HepG2 (cell line): ENCODE measurements at regions not wholly inside any gene's neighbourhood (a gene's known extent, or its start where the extent isn't known, plus 50 kb on each side); places are given as distances from the start of the nearest gene placed in this dataset.

ENCODE experiments used
- ATAC-seq: fragments of 200-7000 bp; cut with Tn5 transposase; 3 replicates; pipeline ENCODE4 v1.9.1; 2020; ENCODE audit warnings: mild to moderate bottlenecking, moderate library complexity
- BruUV-seq: library from RNA; stranded (reverse); fragments of 400-500 nt; replicated peaks from 2 replicates; lab custom pipeline; 2021; lab: Mats Ljungman, UMichigan
- CTCF ChIA-PET: fragments of 300-600 bp; formaldehyde crosslinking; extraction: SDS; loops from one replicate; lab custom pipeline; 2021; ENCODE audit warnings: low total read pairs, inconsistent platforms, low intra/inter-chr PET ratio; lab: Yijun Ruan, JAX
- POLR2A ChIA-PET: fragments of 350-600 bp; sonication (Branson Sonifier 250); formaldehyde crosslinking; loops from one replicate; lab custom pipeline; 2020; ENCODE audit warnings: antibody characterized with exemption, inconsistent platforms; lab: Yijun Ruan, JAX
- DNase-seq: peaks from one replicate; pipeline ENCODE4 v3.0.0-alpha.2; 2015; ENCODE audit warnings: low spot score
- FAIRE-seq: peaks from 3 replicates; lab custom pipeline; 2011; peaks lifted over from hg19 to GRCh38; lab: Jason Lieb, UNC
- H2AFZ ChIP-seq: one replicate; pipeline ENCODE4 v1.6.1; 2011; ENCODE audit warnings: low read length, inconsistent platforms
- H3K27ac ChIP-seq: fragments of 300-600 bp; 3 replicates; pipeline ENCODE4 v1.8.0; 2011; ENCODE audit warnings: mixed run types, mild to moderate bottlenecking, mixed read lengths, low read length, inconsistent platforms; ENCODE audit not compliant: insufficient read depth; ENCODE audit errors: extremely low read length
- H3K27me3 ChIP-seq, 2 experiments: fragments of 200-600 bp in 1 of 2; 2 replicates in 1 of 2; 3 replicates in 1 of 2; pipeline versions ENCODE4 v1.6.0 to v1.8.0; 2011; ENCODE audit warnings: low read length in 2 of 2, mild to moderate bottlenecking in 2 of 2, moderate library complexity in 2 of 2, inconsistent platforms in 1 of 2; ENCODE audit not compliant: insufficient read depth in 2 of 2, control insufficient read depth in 1 of 2
- H3K36me3 ChIP-seq, 2 experiments: fragments of 200-600 bp in 1 of 2; replicated peaks in 1 of 2; 2 replicates in 1 of 2; 3 replicates in 1 of 2; pipeline versions ENCODE4 v1.5.1 to v1.8.0; 2011; ENCODE audit warnings: low read length in 2 of 2, inconsistent platforms in 1 of 2; ENCODE audit not compliant: insufficient read depth in 2 of 2, control insufficient read depth in 1 of 2
- H3K4me1 ChIP-seq: 2 replicates; pipeline ENCODE4 v1.5.1; 2012; ENCODE audit warnings: low read length, inconsistent platforms; ENCODE audit not compliant: insufficient read depth
- H3K4me2 ChIP-seq: 2 replicates; pipeline ENCODE4 v1.6.0; 2011; ENCODE audit warnings: low read depth, low read length, inconsistent platforms
- H3K4me3 ChIP-seq, 3 experiments: fragments of 200-600 bp in 1 of 3; sonication (generic), shearing (Covaris generic) in 1 of 3; replicated peaks in 1 of 3; 2 replicates each; pipeline ENCODE4 v1.5.1; 2011 to 2016; ENCODE audit warnings: low read length in 3 of 3, inconsistent platforms in 2 of 3, low read depth in 2 of 3, mild to moderate bottlenecking in 2 of 3, control low read depth in 1 of 3, mixed read lengths in 1 of 3; ENCODE audit not compliant: insufficient read depth in 1 of 3
- H3K79me2 ChIP-seq: one replicate; pipeline ENCODE4 v1.6.1; 2011; ENCODE audit warnings: low read length, inconsistent platforms; ENCODE audit not compliant: insufficient read depth
- H3K9ac ChIP-seq: 2 replicates; pipeline ENCODE4 v1.6.0; 2011; ENCODE audit warnings: mild to moderate bottlenecking, low read depth, low read length, inconsistent platforms; ENCODE audit not compliant: insufficient read depth
- H3K9me3 ChIP-seq: 2 replicates; pipeline ENCODE4 v1.5.1; 2012; ENCODE audit warnings: mild to moderate bottlenecking, low read length
- H4K20me1 ChIP-seq: 2 replicates; pipeline ENCODE4 v1.6.0; 2011; ENCODE audit warnings: inconsistent platforms, mild to moderate bottlenecking, low read length, moderate library complexity; ENCODE audit not compliant: insufficient read depth
- ARNT ChIP-seq: fragments of 450-650 bp; IDR thresholded peaks from 2 replicates; pipeline ENCODE4 v1.6.1; 2017
- MAFF ChIP-seq: IDR thresholded peaks from 2 replicates; pipeline ENCODE4 v1.6.1; 2011; ENCODE audit warnings: low read depth, low read length, improper control_type of control experiment
- MAFK ChIP-seq, 2 experiments: IDR thresholded peaks in 1 of 2; conservative IDR thresholded peaks in 1 of 2; 2 replicates each; pipeline ENCODE4 v1.6.1; 2011; ENCODE audit warnings: improper control_type of control experiment in 2 of 2, low read length in 2 of 2
- ZBTB8A ChIP-seq: sonication (generic); formaldehyde crosslinking; IDR thresholded peaks from 2 replicates; pipeline ENCODE4 v1.4.0; 2020; ENCODE audit warnings: mild to moderate bottlenecking, low read depth, missing genetic modification reagents, borderline replicate concordance
- ZNF780A ChIP-seq: sonication (generic); formaldehyde crosslinking; IDR thresholded peaks from 2 replicates; pipeline ENCODE4 v1.8.0; 2022; ENCODE audit warnings: mild to moderate bottlenecking, missing genetic modification reagents, moderate library complexity
- WGBS: methylation state at CpG from one replicate; pipeline ENCODE4 v1.1.6; 2017; ENCODE audit warnings: low lambda C conversion rate; 5-methylcytosine and 5-hydroxymethylcytosine counted together
- in situ Hi-C: cut with HindIII; loops from 2 replicates; pipeline ENCODE4 v1.10.0; 2017; ENCODE audit warnings: low pct_unique_long_range_greater_than_20kb; ENCODE audit not compliant: extremely low pct_ligation_motif_present
- intact Hi-C: fragments of 100-400 bp; cut with micrococcal nuclease; formaldehyde crosslinking; loops from one replicate; pipeline ENCODE4 v1.10.0; 2022; ENCODE audit not compliant: unreplicated experiment
- TF ChIP-seq, protein P1 (sequence below): sonication (generic); formaldehyde crosslinking; IDR thresholded peaks from 2 replicates; pipeline ENCODE4 v1.4.0; 2020; ENCODE audit warnings: missing genetic modification reagents
- TF ChIP-seq, protein P2 (sequence below): sonication (generic); formaldehyde crosslinking; IDR thresholded peaks from 2 replicates; pipeline ENCODE4 v1.4.0; 2020; ENCODE audit warnings: mild to moderate bottlenecking, missing genetic modification reagents

DNA sequence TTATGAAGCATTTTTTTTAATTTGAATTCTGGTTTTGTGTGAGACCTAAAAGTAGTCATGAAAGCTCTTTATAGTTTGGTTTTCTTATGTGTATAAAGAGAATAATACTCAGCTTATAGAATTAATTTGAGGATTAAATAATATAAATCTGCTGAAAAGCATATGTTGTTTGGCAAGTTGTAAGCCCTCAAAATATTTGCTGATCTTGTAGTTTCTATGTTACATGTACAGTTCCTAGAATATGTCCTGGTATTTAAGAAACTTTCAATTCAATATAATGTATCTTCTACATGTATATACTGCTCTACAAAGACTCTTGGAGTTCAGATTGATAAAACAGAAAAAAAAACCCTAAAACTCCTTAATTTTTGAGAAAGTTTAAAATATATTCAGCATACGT is 605.5 kb upstream of the FAM98A start:
- Histone ChIP-seq H3K79me2 (no peaks in the 10 kb centered on the region), H3K9ac (no peak overlapping the region), H2AFZ (no peak overlapping the region), H3K4me2 (no peak overlapping the region), H3K27ac (no peak overlapping the region), H3K36me3 (no peaks in the 10 kb centered on the region), H3K4me3 (no peak overlapping the region), H3K4me1 (no peaks in the 10 kb centered on the region), H3K9me3 (peaks cover 87% of the 10 kb centered on the region), H4K20me1 (no peaks in the 10 kb centered on the region), H3K27me3 (no peaks in the 10 kb centered on the region)
- ATAC-seq, result no peak
- DNase-seq, result no peak
- CTCF ChIA-PET, result no interaction called here
- no peak for FAIRE-seq
- 2% methylated on average over 1 of the region's 1 CpG for WGBS
- no TSS peak for BruUV-seq
- TF ChIP-seq ARNT (no peak), MAFK (conservative IDR thresholded peaks at IDR 0.05 in 1 of 2, IDR thresholded peaks at IDR 0.05 in 1 of 2; ENCODE audit: low read length in 2 of 2) (peak; percentile 86 to 92), MAFF (peak; percentile 86)
- intact Hi-C loops (no loop called here), in situ Hi-C loops (no loop called here)
- POLR2A ChIA-PET, result no interaction called here

DNA sequence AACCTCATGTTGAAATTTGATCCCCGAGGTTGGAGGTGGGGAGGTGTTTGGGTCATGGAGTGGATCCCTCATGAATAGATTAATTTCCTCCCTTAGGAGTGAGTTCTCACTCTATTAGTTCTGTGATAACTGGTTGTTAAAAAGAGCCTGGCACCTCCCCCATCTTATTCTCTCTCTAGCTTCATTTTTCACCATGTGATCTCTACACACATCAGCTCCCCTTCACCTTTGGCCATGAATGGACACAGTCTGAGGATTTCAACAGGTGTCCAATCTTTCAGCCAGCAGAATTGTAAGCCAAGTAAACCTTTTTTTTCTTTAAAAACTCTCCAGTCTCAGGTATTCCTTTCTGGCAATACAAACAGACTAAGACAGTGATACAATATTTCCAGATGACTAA is 602.0 kb upstream of the FAM98A start:
- no peaks in the 10 kb centered on the region for H4K20me1 ChIP-seq
- 0% methylated on average over 1 of the region's 1 CpG for WGBS
- H2AFZ ChIP-seq, result no peak overlapping the region
- H3K4me3 ChIP-seq, result no peak overlapping the region
- no peak for TF ChIP-seq ZBTB8A (CRISPR knock-in tag)
- TF ChIP-seq, protein P1, sequence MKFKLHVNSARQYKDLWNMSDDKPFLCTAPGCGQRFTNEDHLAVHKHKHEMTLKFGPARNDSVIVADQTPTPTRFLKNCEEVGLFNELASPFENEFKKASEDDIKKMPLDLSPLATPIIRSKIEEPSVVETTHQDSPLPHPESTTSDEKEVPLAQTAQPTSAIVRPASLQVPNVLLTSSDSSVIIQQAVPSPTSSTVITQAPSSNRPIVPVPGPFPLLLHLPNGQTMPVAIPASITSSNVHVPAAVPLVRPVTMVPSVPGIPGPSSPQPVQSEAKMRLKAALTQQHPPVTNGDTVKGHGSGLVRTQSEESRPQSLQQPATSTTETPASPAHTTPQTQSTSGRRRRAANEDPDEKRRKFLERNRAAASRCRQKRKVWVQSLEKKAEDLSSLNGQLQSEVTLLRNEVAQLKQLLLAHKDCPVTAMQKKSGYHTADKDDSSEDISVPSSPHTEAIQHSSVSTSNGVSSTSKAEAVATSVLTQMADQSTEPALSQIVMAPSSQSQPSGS, result no peak
- TF ChIP-seq, protein P2, sequence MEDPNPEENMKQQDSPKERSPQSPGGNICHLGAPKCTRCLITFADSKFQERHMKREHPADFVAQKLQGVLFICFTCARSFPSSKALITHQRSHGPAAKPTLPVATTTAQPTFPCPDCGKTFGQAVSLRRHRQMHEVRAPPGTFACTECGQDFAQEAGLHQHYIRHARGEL (CRISPR knock-in tag), result no peak
- no peak for TF ChIP-seq ZNF780A (CRISPR knock-in tag)
- TF ChIP-seq, all 625 proteins: peak for 0
- H3K27ac ChIP-seq, result no peak overlapping the region
- CTCF ChIA-PET, result no interaction called here
- in situ Hi-C loops, result no loop called here
- no peaks in the 10 kb centered on the region for H3K79me2 ChIP-seq
- H3K4me2 ChIP-seq, result no peak overlapping the region
- BruUV-seq, result no TSS peak
- no peak for ATAC-seq
- no peaks in the 10 kb centered on the region for H3K4me1 ChIP-seq
- H3K27me3 ChIP-seq, result no peaks in the 10 kb centered on the region
- no peaks in the 10 kb centered on the region for H3K36me3 ChIP-seq
- peaks cover 88% of the 10 kb centered on the region for H3K9me3 ChIP-seq
- no peak for DNase-seq
- POLR2A ChIA-PET, result no interaction called here
- H3K9ac ChIP-seq, result no peak overlapping the region
- FAIRE-seq, result no peak
- intact Hi-C loops, result no loop called here
